Heart left ventricle (tissue), 13 donors: ENCODE measurements at regions not wholly inside any gene's neighbourhood (a gene's known extent, or its start where the extent isn't known, plus 50 kb on each side); places are given as distances from the start of the nearest gene placed in this dataset.

Experiments
- CTCF ChIP-seq, 12 donors: fragments of 200-600 bp; sonication (generic) in 4 of 12; IDR thresholded peaks; one replicate each; pipeline versions ENCODE4 v1.5.0 to v1.8.0; 2018 to 2022; ENCODE audit warnings: antibody characterized with exemption in 12 of 12, mild to moderate bottlenecking in 5 of 12
- POLR2A ChIP-seq, 2 donors: fragments of 450-650 bp; IDR thresholded peaks; one replicate each; pipeline ENCODE4 v1.6.1; 2017; ENCODE audit warnings: antibody characterized with exemption in 2 of 2, mild to moderate bottlenecking in 2 of 2, moderate library complexity in 2 of 2
- donor health status: ischemic (EF 13 %, LVEDD 7.1; RV severe dilation, severe dysfunction).
- donor health status: DM: no; HTN: yes; CAD: no.
- donor health status: DM: no; HTN: no; CAD: no.
- donor health status: ischemic (EF 25% LVEDD 6.9; RV normal size, moderate dysfunction).
- donor health status: ischemic (EF 25% LVEDD 5.7; RV mildly dilated, moderate dysfunction).
- donor health status: ischemic (EF 35%, LVEDD 5.7; RV mildly dilated, moderate dysfunction).
- donor health status: nonischemic (EF 11% LVEDD 7.7; RV severe dilation, severe dysfunction).
- donor health status: DM: yes; HTN: yes; CAD: no.
- donor health status: PGD.
- donor health status: ischemic (EF 29% LVEDD 5.4; RV normal size, mild dysfunction).
- donor health status: nonischemic (EF 23%, LVEDD 6.1; RV moderate dilation, normal function).

GRCh38 chr2:60067006-60067405, 486.4 kb downstream of the BCL11A start:
- TF ChIP-seq CTCF (IDR thresholded peaks at IDR 0.05): no peak
- TF ChIP-seq POLR2A (IDR thresholded peaks at IDR 0.05): no peak
